Fibroblast of lung (primary cell): ENCODE measurements at regions not wholly inside any gene's neighbourhood (a gene's known extent, or its start where the extent isn't known, plus 50 kb on each side); places are given as distances from the start of the nearest gene placed in this dataset.
A peak's percentile ranks its signal among the peaks of the same experiment; 100 is the strongest.

Experiments used
- DNase-seq, 2 donors: peaks; one replicate each; pipeline versions ENCODE4 v3.0.0 to v3.0.0-alpha.2; 2010; ENCODE audit warnings: low read depth in 2 of 2
- H2AFZ ChIP-seq: 2 replicates; pipeline ENCODE4 v1.5.1; 2012; ENCODE audit warnings: low read length, control low read depth, inconsistent platforms
- H3K27ac ChIP-seq: 2 replicates; pipeline ENCODE4 v1.5.1; 2011; ENCODE audit warnings: low read length, control low read depth; ENCODE audit not compliant: insufficient read depth
- H3K27me3 ChIP-seq: 2 replicates; pipeline ENCODE4 v1.5.1; 2011; ENCODE audit warnings: mild to moderate bottlenecking, low read length; ENCODE audit not compliant: control insufficient read depth, insufficient read depth
- H3K36me3 ChIP-seq: 2 replicates; pipeline ENCODE4 v1.5.1; 2011; ENCODE audit warnings: low read length; ENCODE audit not compliant: control insufficient read depth, insufficient read depth
- H3K4me1 ChIP-seq: 2 replicates; pipeline ENCODE4 v1.5.1; 2011; ENCODE audit warnings: low read length; ENCODE audit not compliant: control insufficient read depth, insufficient read depth; ENCODE audit errors: extremely low read depth
- H3K4me2 ChIP-seq: 2 replicates; pipeline ENCODE4 v1.5.1; 2011; ENCODE audit warnings: low read length, control low read depth; ENCODE audit not compliant: insufficient read depth; ENCODE audit errors: extremely low read depth
- H3K4me3 ChIP-seq, 4 experiments: fragments of 200-600 bp in 1 of 4; sonication (generic) in 1 of 4; replicated peaks in 1 of 4; 2 replicates each; pipeline ENCODE4 v1.5.1; 2011 to 2016; ENCODE audit warnings: low read length in 4 of 4, low read depth in 3 of 4, mild to moderate bottlenecking in 3 of 4, control low read depth in 2 of 4, inconsistent platforms in 1 of 4, mixed read lengths in 1 of 4; ENCODE audit not compliant: insufficient read depth in 1 of 4; ENCODE audit errors: control extremely low read depth in 1 of 4
- H3K79me2 ChIP-seq: 2 replicates; pipeline ENCODE4 v1.5.1; 2012; ENCODE audit warnings: mild to moderate bottlenecking, low read length, inconsistent platforms; ENCODE audit not compliant: control insufficient read depth, insufficient read depth
- H3K9ac ChIP-seq: 2 replicates; pipeline ENCODE4 v1.5.1; 2011; ENCODE audit warnings: mild to moderate bottlenecking, low read length, control low read depth; ENCODE audit not compliant: insufficient read depth
- H3K9me3 ChIP-seq: 2 replicates; pipeline ENCODE4 v1.5.1; 2012; ENCODE audit warnings: low read depth, low read length; ENCODE audit not compliant: control insufficient read depth, insufficient read depth
- H4K20me1 ChIP-seq: 2 replicates; pipeline ENCODE4 v1.5.1; 2011; ENCODE audit warnings: low read length; ENCODE audit not compliant: control insufficient read depth, insufficient read depth; ENCODE audit errors: extremely low read depth
- CTCF ChIP-seq, 2 donors: IDR thresholded peaks in 1 of 2; conservative IDR thresholded peaks in 1 of 2; 1 replicate in 1 of 2; 2 replicates in 1 of 2; pipeline ENCODE4 v1.5.1; 2011 to 2012; ENCODE audit warnings: low read length in 2 of 2, control low read depth in 1 of 2, inconsistent platforms in 1 of 2, low read depth in 1 of 2, mild to moderate bottlenecking in 1 of 2
- EZH2 ChIP-seq: IDR thresholded peaks from 2 replicates; pipeline ENCODE4 v1.5.1; 2012; ENCODE audit warnings: low read length, control low read depth, mild to moderate bottlenecking; ENCODE audit errors: missing control alignments

DNA sequence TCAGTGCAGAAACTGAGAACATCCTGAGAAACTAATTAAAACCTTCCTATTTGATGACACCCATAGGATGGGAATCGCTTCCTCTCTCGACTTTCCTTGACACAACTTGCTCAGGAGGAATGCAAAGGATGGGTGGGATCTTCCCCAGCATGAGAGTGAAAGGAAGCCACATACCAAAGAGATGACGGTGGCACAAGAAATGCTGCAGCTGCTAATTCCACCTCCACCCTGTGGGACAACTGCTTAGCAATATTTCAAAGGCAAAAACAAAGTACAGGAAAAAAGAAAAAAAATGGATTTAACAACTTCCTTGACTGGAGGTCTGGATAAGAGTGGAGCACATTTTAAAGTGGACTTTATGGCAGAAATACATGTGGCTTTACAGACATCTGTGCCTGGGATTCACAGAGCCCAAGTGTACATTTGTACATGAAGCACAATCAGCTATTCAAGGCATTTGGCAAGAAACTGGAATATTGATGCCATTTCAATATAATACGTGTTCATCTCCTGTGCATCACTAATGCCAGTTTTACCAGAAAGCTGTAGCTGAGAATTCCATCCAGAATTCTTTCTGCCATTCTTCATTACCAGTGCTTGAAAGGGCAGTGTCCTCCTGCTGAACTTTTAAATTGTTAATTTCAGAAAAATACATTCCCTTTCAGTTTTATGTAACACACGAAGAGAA, 359.2 kb upstream of the ACTBL2 start:
- TF ChIP-seq CTCF (conservative IDR thresholded peaks at IDR 0.05 in 1 of 2, IDR thresholded peaks at IDR 0.05 in 1 of 2; ENCODE audit: low read depth in 1 of 2, low read length in 2 of 2) (no peak), EZH2 (no peak)
- Histone ChIP-seq H3K79me2 (no peaks in the 10 kb centered on the region), H4K20me1 (no peaks in the 10 kb centered on the region), H3K36me3 (no peaks in the 10 kb centered on the region), H3K4me3 (peak overlapping the region in 1 of 4 experiments; percentile 16), H2AFZ (peak overlapping the region; percentile 4), H3K27ac (peak overlapping the region; percentile 79), H3K4me2 (peak overlapping the region; percentile 73), H3K4me1 (peaks cover 12% of the 10 kb centered on the region), H3K27me3 (no peaks in the 10 kb centered on the region), H3K9ac (no peak overlapping the region), H3K9me3 (no peaks in the 10 kb centered on the region)
- DNase-seq, result peak; percentile 85 to 99

GRCh38 chr5:57839437-57840079, 356.9 kb upstream of the ACTBL2 start:
- Histone ChIP-seq H3K4me1 (peaks cover 12% of the 10 kb centered on the region), H3K36me3 (no peaks in the 10 kb centered on the region), H3K4me3 (no peak overlapping the region), H3K27ac (no peak overlapping the region), H3K79me2 (no peaks in the 10 kb centered on the region), H3K9me3 (no peaks in the 10 kb centered on the region), H3K4me2 (no peak overlapping the region), H2AFZ (no peak overlapping the region), H3K27me3 (no peaks in the 10 kb centered on the region), H3K9ac (no peak overlapping the region), H4K20me1 (no peaks in the 10 kb centered on the region)
- no peak for TF ChIP-seq CTCF (conservative IDR thresholded peaks at IDR 0.05 in 1 of 2, IDR thresholded peaks at IDR 0.05 in 1 of 2; ENCODE audit: low read depth in 1 of 2, low read length in 2 of 2)
- no peak for TF ChIP-seq EZH2
- DNase-seq, result no peak

GRCh38 chr5:57839025-57839424, 356.4 kb upstream of the ACTBL2 start:
- no peak overlapping the region for H3K4me2 ChIP-seq
- no peak overlapping the region for H3K4me3 ChIP-seq
- H3K36me3 ChIP-seq, result no peaks in the 10 kb centered on the region
- H2AFZ ChIP-seq, result no peak overlapping the region
- no peaks in the 10 kb centered on the region for H3K27me3 ChIP-seq
- no peaks in the 10 kb centered on the region for H4K20me1 ChIP-seq
- no peak overlapping the region for H3K9ac ChIP-seq
- peak in 1 of 2 donors; percentile 34 for DNase-seq
- TF ChIP-seq EZH2 (no peak), CTCF (conservative IDR thresholded peaks at IDR 0.05 in 1 of 2, IDR thresholded peaks at IDR 0.05 in 1 of 2; ENCODE audit: low read depth in 1 of 2, low read length in 2 of 2) (no peak)
- H3K4me1 ChIP-seq, result peaks cover 12% of the 10 kb centered on the region
- H3K79me2 ChIP-seq, result no peaks in the 10 kb centered on the region
- H3K9me3 ChIP-seq, result no peaks in the 10 kb centered on the region
- no peak overlapping the region for H3K27ac ChIP-seq
